ENCODE measurements at regions not wholly inside any gene's neighbourhood (a gene's known extent, or its start where the extent isn't known, plus 50 kb on each side); places are given as distances from the start of the nearest gene placed in this dataset.

DNA sequence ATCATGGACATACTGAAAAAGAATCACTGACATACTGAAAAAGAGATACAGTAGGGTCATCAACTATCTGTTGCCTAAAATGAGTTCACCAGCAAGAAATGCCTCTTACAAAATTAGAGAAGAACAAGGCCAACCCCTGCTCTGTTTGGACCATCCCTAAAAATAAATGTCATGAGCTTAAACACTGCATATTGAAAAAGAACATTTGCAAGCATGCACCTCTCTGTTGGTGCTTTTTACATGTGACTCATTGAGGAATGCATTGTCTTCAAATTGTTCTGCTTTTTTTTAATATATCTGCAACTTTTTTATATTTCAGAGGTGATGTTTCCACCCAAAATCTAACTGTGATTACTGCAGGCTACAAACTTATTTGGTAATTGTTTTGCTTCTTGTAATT is 233.9 kb upstream of the LRATD1 start:
- TF ChIP-seq EZH2phosphoT487 (IDR thresholded peaks at IDR 0.05; ENCODE audit: insufficient read depth, low read depth) (no peak), EZH2 (IDR thresholded peaks at IDR 0.05; ENCODE audit: insufficient read depth, poor library complexity, severe bottlenecking) (no peak)

Measured in GM23248 (cell line).